SU-DHL-6 (cell line): ENCODE measurements at regions not wholly inside any gene's neighbourhood (a gene's known extent, or its start where the extent isn't known, plus 50 kb on each side); places are given as distances from the start of the nearest gene placed in this dataset.

ENCODE experiments used
- H2AFZ ChIP-seq: fragments of 200-600 bp; sonication (generic); 2 replicates; pipeline ENCODE4 v1.6.1; 2014; ENCODE audit warnings: low read depth, mild to moderate bottlenecking, moderate library complexity, mixed read lengths, antibody characterized with exemption, low read length; ENCODE audit not compliant: severe bottlenecking
- H3F3A ChIP-seq: fragments of 200-600 bp; shearing (Covaris generic); 2 replicates; pipeline ENCODE4 v1.6.0; 2016; ENCODE audit warnings: antibody characterized with exemption, mild to moderate bottlenecking; ENCODE audit not compliant: insufficient read depth
- H3K27ac ChIP-seq: fragments of 200-600 bp; sonication (generic); 2 replicates; pipeline ENCODE4 v1.5.1; 2016; ENCODE audit warnings: low read depth, mild to moderate bottlenecking, low read length, moderate library complexity, mixed read lengths
- H3K27me3 ChIP-seq: fragments of 200-600 bp; sonication (generic), shearing (Covaris generic); 2 replicates; pipeline ENCODE4 v1.6.0; 2014; ENCODE audit warnings: mild to moderate bottlenecking, low read length
- H3K36me3 ChIP-seq: fragments of 200-600 bp; sonication (generic); 2 replicates; pipeline ENCODE4 v1.6.1; 2014; ENCODE audit warnings: mild to moderate bottlenecking, low read length, mixed read lengths
- H3K4me2 ChIP-seq: fragments of 300-600, 200-600 bp; shearing (Covaris generic), sonication (generic); 2 replicates; pipeline ENCODE4 v1.6.0; 2014; ENCODE audit warnings: low read length, low read depth, mild to moderate bottlenecking; ENCODE audit not compliant: poor library complexity, severe bottlenecking
- H3K4me3 ChIP-seq: fragments of 200-600 bp; sonication (generic); 2 replicates; pipeline ENCODE4 v1.5.1; 2014; ENCODE audit warnings: antibody characterized with exemption, low read length, mild to moderate bottlenecking, mixed read lengths; ENCODE audit not compliant: insufficient read depth, poor library complexity, severe bottlenecking
- H3K79me2 ChIP-seq: fragments of 200-600 bp; sonication (generic); 2 replicates; pipeline ENCODE4 v1.6.1; 2014; ENCODE audit warnings: mild to moderate bottlenecking, low read length, moderate library complexity; ENCODE audit not compliant: insufficient read depth
- H3K9ac ChIP-seq: fragments of 200-600 bp; sonication (generic); 2 replicates; pipeline ENCODE4 v1.7.0; 2014; ENCODE audit warnings: mild to moderate bottlenecking, low read length
- H3K9me2 ChIP-seq: fragments of 200-600 bp; sonication (generic); replicated peaks from 2 replicates; pipeline ENCODE4 v1.6.1; 2014; ENCODE audit warnings: low read length; ENCODE audit not compliant: insufficient read depth
- H3K9me3 ChIP-seq: fragments of 200-600 bp; sonication (generic); 2 replicates; pipeline ENCODE4 v1.6.1; 2014; ENCODE audit warnings: low read length, mixed read lengths; ENCODE audit not compliant: insufficient read depth
- H4K20me1 ChIP-seq: fragments of 200-600 bp; sonication (generic); 2 replicates; pipeline ENCODE4 v1.6.1; 2014; ENCODE audit warnings: low read depth, mild to moderate bottlenecking, antibody characterized with exemption, low read length, moderate library complexity, mixed read lengths
- CTCF ChIP-seq: fragments of 200-600 bp; sonication (generic); IDR thresholded peaks from one replicate; pipeline ENCODE4 v1.5.1; 2017; ENCODE audit warnings: antibody characterized with exemption, mild to moderate bottlenecking, low read length, moderate library complexity; ENCODE audit not compliant: insufficient read depth, poor library complexity, severe bottlenecking
- EZH2phosphoT487 ChIP-seq: fragments of 200-600 bp; sonication (generic), shearing (Covaris generic); conservative IDR thresholded peaks from 2 replicates; pipeline ENCODE4 v1.6.1; 2018; ENCODE audit warnings: mild to moderate bottlenecking, antibody characterized with exemption, low read length, moderate library complexity, mixed read lengths

GRCh38 chr3:43857361-43858293, 166.9 kb downstream of the ABHD5 start:
- Histone ChIP-seq H3K9ac (no peak overlapping the region), H3K9me2 (no peaks in the 10 kb centered on the region), H3K9me3 (no peaks in the 10 kb centered on the region), H3K27me3 (no peaks in the 10 kb centered on the region), H3K79me2 (no peaks in the 10 kb centered on the region), H4K20me1 (no peaks in the 10 kb centered on the region), H3K27ac (no peak overlapping the region), H3K4me3 (no peak overlapping the region), H3K36me3 (no peaks in the 10 kb centered on the region), H3K4me2 (no peak overlapping the region), H2AFZ (no peak overlapping the region), H3F3A (no peaks in the 10 kb centered on the region)
- TF ChIP-seq EZH2phosphoT487 (no peak), CTCF (no peak)

GRCh38 chr3:43858294-43858701, 167.6 kb downstream of the ABHD5 start:
- no peaks in the 10 kb centered on the region for H3K79me2 ChIP-seq
- H3K9me2 ChIP-seq: no peaks in the 10 kb centered on the region
- H3K4me3 ChIP-seq: no peak overlapping the region
- H3K27me3 ChIP-seq: no peaks in the 10 kb centered on the region
- no peak overlapping the region for H2AFZ ChIP-seq
- no peak overlapping the region for H3K4me2 ChIP-seq
- H3K27ac ChIP-seq: no peak overlapping the region
- H4K20me1 ChIP-seq: no peaks in the 10 kb centered on the region
- H3F3A ChIP-seq: no peaks in the 10 kb centered on the region
- H3K36me3 ChIP-seq: no peaks in the 10 kb centered on the region
- no peak overlapping the region for H3K9ac ChIP-seq
- H3K9me3 ChIP-seq: no peaks in the 10 kb centered on the region
- TF ChIP-seq CTCF: no peak
- no peak for TF ChIP-seq EZH2phosphoT487

- no peaks in the 10 kb centered on the region for H3K9me2 ChIP-seq
- no peaks in the 10 kb centered on the region for H3K9me3 ChIP-seq
- H3K36me3 ChIP-seq: no peaks in the 10 kb centered on the region
- no peaks in the 10 kb centered on the region for H3K27me3 ChIP-seq
- TF ChIP-seq EZH2phosphoT487: no peak
- TF ChIP-seq CTCF: no peak
- H3F3A ChIP-seq: no peaks in the 10 kb centered on the region
- no peak overlapping the region for H3K27ac ChIP-seq
- H3K9ac ChIP-seq: no peak overlapping the region
- no peak overlapping the region for H3K4me2 ChIP-seq
- no peak overlapping the region for H3K4me3 ChIP-seq
- no peaks in the 10 kb centered on the region for H4K20me1 ChIP-seq
- H2AFZ ChIP-seq: no peak overlapping the region
- H3K79me2 ChIP-seq: no peaks in the 10 kb centered on the region
Measured at GRCh38 chr3:43859766-43860165, 169.0 kb downstream of the ABHD5 start.
